ENCODE measurements at regions not wholly inside any gene's neighbourhood (a gene's known extent, or its start where the extent isn't known, plus 50 kb on each side); places are given as distances from the start of the nearest gene placed in this dataset.

- TF ChIP-seq CTCF (IDR thresholded peaks at IDR 0.05; ENCODE audit: low read depth, low read length, poor library complexity, severe bottlenecking) (no peak), EZH2phosphoT487 (IDR thresholded peaks at IDR 0.05; ENCODE audit: borderline replicate concordance, low read length) (no peak)
Observed at GRCh38 chr4:63171341-63171740, 1237.9 kb downstream of the TECRL start.

Measured in DOHH2 (cell line).